Stimulated activated CD4-positive, alpha-beta T cell treated with anti-CD3 and anti-CD28 coated beads, Interleukin-12 subunit alpha, Interleukin-12 subunit beta, amount 100 ng/mL, for 48 hours (primary cell): ENCODE measurements at regions not wholly inside any gene's neighbourhood (a gene's known extent, or its start where the extent isn't known, plus 50 kb on each side); places are given as distances from the start of the nearest gene placed in this dataset.

Experiments
- DNase-seq, 3 donors: peaks; one replicate each; pipeline ENCODE4 v3.0.0-alpha.2; 2020; ENCODE audit warnings: low read depth in 2 of 3, low spot score in 1 of 3

GRCh38 chr15:93495799-93496637 is 407.0 kb upstream of the RGMA start:
- no peak for DNase-seq

- DNase-seq, result no peak
These were observed 404.2 kb upstream of the RGMA start for GRCh38 chr15:93493172-93493571.

- DNase-seq, result no peak
These were observed 402.3 kb upstream of the RGMA start for GRCh38 chr15:93491291-93491690.

GRCh38 chr15:93488296-93488713 is 399.3 kb upstream of the RGMA start:
- DNase-seq, result no peak

GRCh38 chr15:93486407-93487117 is 397.6 kb upstream of the RGMA start:
- no peak for DNase-seq

- no peak for DNase-seq
These were observed 396.7 kb upstream of the RGMA start for GRCh38 chr15:93485438-93486327.

- DNase-seq, result no peak
These were observed 394.9 kb upstream of the RGMA start for GRCh38 chr15:93483923-93484322.

- DNase-seq, result no peak
These were observed 393.7 kb upstream of the RGMA start for GRCh38 chr15:93482731-93483130.

GRCh38 chr15:93479715-93480114 is 390.7 kb upstream of the RGMA start:
- DNase-seq, result no peak

GRCh38 chr15:93478947-93479346 is 389.9 kb upstream of the RGMA start:
- no peak for DNase-seq

GRCh38 chr15:93477721-93478120 is 388.7 kb upstream of the RGMA start:
- DNase-seq, result no peak

- no peak for DNase-seq
These were observed 388.2 kb upstream of the RGMA start for GRCh38 chr15:93477188-93477587.

GRCh38 chr15:93476491-93477177 is 387.6 kb upstream of the RGMA start:
- DNase-seq, result no peak

GRCh38 chr15:93474728-93475127 is 385.7 kb upstream of the RGMA start:
- DNase-seq, result no peak

GRCh38 chr15:93469994-93470393 is 381.0 kb upstream of the RGMA start:
- no peak for DNase-seq

- DNase-seq, result no peak
These were observed 378.3 kb upstream of the RGMA start for GRCh38 chr15:93467337-93467736.

GRCh38 chr15:93466380-93466779 is 377.4 kb upstream of the RGMA start:
- no peak for DNase-seq

- DNase-seq, result no peak
These were observed 373.7 kb upstream of the RGMA start for GRCh38 chr15:93462690-93463089.

GRCh38 chr15:93460717-93461116 is 371.7 kb upstream of the RGMA start:
- no peak for DNase-seq

GRCh38 chr15:93459396-93459795 is 370.4 kb upstream of the RGMA start:
- DNase-seq, result no peak

GRCh38 chr15:93458597-93458996 is 369.6 kb upstream of the RGMA start:
- no peak for DNase-seq
